HCT116 (cell line): ENCODE measurements at regions not wholly inside any gene's neighbourhood (a gene's known extent, or its start where the extent isn't known, plus 50 kb on each side); places are given as distances from the start of the nearest gene placed in this dataset.

ENCODE experiments used
- ATAC-seq: fragments of 200-7000 bp; cut with Tn5 transposase; 2 replicates; pipeline ENCODE4 v1.9.1; 2020; ENCODE audit warnings: mild to moderate bottlenecking, moderate library complexity
- BruUV-seq: library from RNA; stranded (reverse); fragments of 400-500 nt; replicated peaks from 2 replicates; lab custom pipeline; 2021; lab: Mats Ljungman, UMichigan
- CTCF ChIA-PET: fragments of 300-600 bp; sonication (Branson Sonifier 250); formaldehyde crosslinking; loops from one replicate; lab custom pipeline; 2021; ENCODE audit warnings: antibody characterized with exemption; lab: Charles Lee
- POLR2A ChIA-PET: fragments of 300-600, 350-600 bp; sonication (Branson Sonifier 250); formaldehyde crosslinking; loops from one replicate; lab custom pipeline; 2021; ENCODE audit warnings: antibody characterized with exemption; lab: Charles Lee
- RAD21 ChIA-PET, 2 experiments: fragments of 300-600 bp; sonication (Branson Sonifier 250); formaldehyde crosslinking; loops; one replicate each; lab custom pipeline; 2023; ENCODE audit warnings: low total read pairs in 2 of 2; ENCODE audit not compliant: uncharacterized antibody in 2 of 2, unreplicated experiment in 2 of 2, low non-redundant PET in 1 of 2; lab: Charles Lee
- DNase-seq: peaks from one replicate; pipeline ENCODE4 v3.0.0-alpha.2; 2010; ENCODE audit warnings: low read depth, low spot score
- H2AFZ ChIP-seq: fragments of 200-600 bp; shearing (Covaris generic), sonication (generic); 2 replicates; pipeline ENCODE4 v1.6.1; 2017; ENCODE audit warnings: low read depth, mixed run types, mixed read lengths, antibody characterized with exemption, low read length; ENCODE audit not compliant: poor library complexity, severe bottlenecking
- H3K27ac ChIP-seq: 2 replicates; pipeline ENCODE4 v1.5.1; 2012; ENCODE audit warnings: low read depth, low read length
- H3K27me3 ChIP-seq: fragments of 200-600 bp; sonication (generic); 2 replicates; pipeline ENCODE4 v1.6.1; 2016; ENCODE audit warnings: mixed run types, low read length, mixed read lengths; ENCODE audit not compliant: insufficient read depth
- H3K36me3 ChIP-seq, 2 experiments: fragments of 200-500 bp in 1 of 2; fragments of 200-600 bp in 1 of 2; sonication (Bioruptor generic) in 1 of 2; sonication (generic) in 1 of 2; 2 replicates each; pipeline versions ENCODE4 v1.5.1 to v1.6.1; 2014 to 2016; ENCODE audit warnings: low read length in 2 of 2, inconsistent platforms in 1 of 2, mixed read lengths in 1 of 2, mixed run types in 1 of 2; ENCODE audit not compliant: insufficient read depth in 2 of 2, control insufficient read depth in 1 of 2
- H3K4me1 ChIP-seq, 2 experiments: fragments of 200-600 bp in 1 of 2; sonication (generic) in 1 of 2; 2 replicates each; pipeline versions ENCODE4 v1.5.1 to v1.6.1; 2012 to 2017; ENCODE audit warnings: low read length in 2 of 2, inconsistent platforms in 1 of 2, mild to moderate bottlenecking in 1 of 2, mixed read lengths in 1 of 2, mixed run types in 1 of 2, moderate library complexity in 1 of 2; ENCODE audit not compliant: insufficient read depth in 2 of 2, control insufficient read depth in 1 of 2
- H3K4me2 ChIP-seq: fragments of 200-600 bp; sonication (generic); 2 replicates; pipeline ENCODE4 v1.6.1; 2017; ENCODE audit warnings: mixed run types, low read length, mixed read lengths
- H3K4me3 ChIP-seq, 2 experiments: fragments of 200-600 bp in 1 of 2; sonication (generic) in 1 of 2; replicated peaks in 1 of 2; 2 replicates each; pipeline ENCODE4 v1.5.1; 2011 to 2016; ENCODE audit warnings: low read length in 2 of 2, control low read depth in 1 of 2, low read depth in 1 of 2, mild to moderate bottlenecking in 1 of 2, mixed read lengths in 1 of 2, mixed run types in 1 of 2
- H3K79me2 ChIP-seq: fragments of 200-600 bp; sonication (generic); 2 replicates; pipeline ENCODE4 v1.6.1; 2017; ENCODE audit warnings: mild to moderate bottlenecking, mixed run types, low read length, moderate library complexity, mixed read lengths; ENCODE audit not compliant: insufficient read depth
- H3K9ac ChIP-seq: fragments of 200-600 bp; sonication (generic); 2 replicates; pipeline ENCODE4 v1.6.1; 2016; ENCODE audit warnings: low read length, mixed read lengths
- H3K9me2 ChIP-seq: fragments of 200-600 bp; sonication (generic), shearing (Covaris generic); 2 replicates; pipeline ENCODE4 v1.6.1; 2017; ENCODE audit warnings: mixed run types, mild to moderate bottlenecking, moderate library complexity; ENCODE audit not compliant: insufficient read depth
- H3K9me3 ChIP-seq, 2 experiments: fragments of 200-500 bp in 1 of 2; fragments of 200-600 bp in 1 of 2; sonication (Bioruptor generic) in 1 of 2; sonication (generic) in 1 of 2; 2 replicates each; pipeline ENCODE4 v1.6.1; 2014 to 2017; ENCODE audit warnings: low read length in 2 of 2, mixed read lengths in 2 of 2, inconsistent platforms in 1 of 2, low read depth in 1 of 2, mild to moderate bottlenecking in 1 of 2, mixed run types in 1 of 2, moderate library complexity in 1 of 2; ENCODE audit not compliant: control insufficient read depth in 1 of 2, insufficient read depth in 1 of 2
- H4K20me1 ChIP-seq: fragments of 200-600 bp; sonication (generic), shearing (Covaris generic); 2 replicates; pipeline ENCODE4 v1.6.1; 2017; ENCODE audit warnings: mixed run types, mild to moderate bottlenecking, moderate library complexity; ENCODE audit not compliant: insufficient read depth
- CBX3 ChIP-seq: IDR thresholded peaks from 2 replicates; pipeline ENCODE4 v1.6.1; 2012; ENCODE audit warnings: low read depth
- CEBPB ChIP-seq: IDR thresholded peaks from 2 replicates; pipeline ENCODE4 v1.6.1; 2012; ENCODE audit warnings: low read depth
- EGR1 ChIP-seq: IDR thresholded peaks from 2 replicates; pipeline ENCODE4 v1.6.1; 2012; ENCODE audit warnings: low read depth
- ELF1 ChIP-seq: IDR thresholded peaks from 2 replicates; pipeline ENCODE4 v1.6.1; 2012; ENCODE audit warnings: low read depth, borderline replicate concordance
- EZH2 ChIP-seq: fragments of 200-600 bp; sonication (generic); IDR thresholded peaks from 2 replicates; pipeline ENCODE4 v1.6.1; 2017; ENCODE audit warnings: antibody characterized with exemption, mixed run types
- EZH2phosphoT487 ChIP-seq: fragments of 200-600 bp; IDR thresholded peaks from 2 replicates; pipeline ENCODE4 v1.6.1; 2018; ENCODE audit warnings: antibody characterized with exemption, borderline replicate concordance
- FOSL1 ChIP-seq: IDR thresholded peaks from 2 replicates; pipeline ENCODE4 v1.6.1; 2012; ENCODE audit warnings: low read depth
- JUND ChIP-seq: IDR thresholded peaks from 2 replicates; pipeline ENCODE4 v1.6.1; 2012
- POLR2A ChIP-seq: IDR thresholded peaks from 2 replicates; pipeline ENCODE4 v1.7.0; 2011; ENCODE audit warnings: borderline replicate concordance; ENCODE audit not compliant: insufficient read depth, insufficient read length; ENCODE audit errors: extremely low read depth
- POLR2AphosphoS5 ChIP-seq: IDR thresholded peaks from 2 replicates; pipeline ENCODE4 v1.6.1; 2011; ENCODE audit warnings: mild to moderate bottlenecking, low read depth, low read length, moderate library complexity
- SIN3A ChIP-seq: IDR thresholded peaks from 2 replicates; pipeline ENCODE4 v1.6.1; 2012; ENCODE audit warnings: low read depth
- SP1 ChIP-seq: IDR thresholded peaks from 2 replicates; pipeline ENCODE4 v1.6.1; 2012; ENCODE audit warnings: low read depth
- SRF ChIP-seq: IDR thresholded peaks from 2 replicates; pipeline ENCODE4 v1.6.1; 2012; ENCODE audit warnings: low read depth
- TCF7L2 ChIP-seq: IDR thresholded peaks from 2 replicates; pipeline ENCODE4 v1.7.0; 2011; ENCODE audit warnings: borderline replicate concordance, inconsistent platforms; ENCODE audit not compliant: insufficient read depth, insufficient read length; ENCODE audit errors: extremely low read depth
- ZFX ChIP-seq: fragments of 450-650 bp; IDR thresholded peaks from 2 replicates; pipeline ENCODE4 v1.6.1; 2017
- ZNF274 ChIP-seq: fragments of 200-500 bp; sonication (Bioruptor generic); IDR thresholded peaks from 2 replicates; pipeline ENCODE4 v1.6.1; 2014; ENCODE audit warnings: mild to moderate bottlenecking, low read depth, low read length, inconsistent platforms
- intact Hi-C: fragments of 100-400 bp; cut with micrococcal nuclease; formaldehyde crosslinking; loops from 2 replicates; pipeline ENCODE4 v1.10.0; 2022
- TF ChIP-seq, protein P1 (sequence below), 3 experiments: fragments of 200-600 bp in 1 of 3; sonication (generic) in 1 of 3; IDR thresholded peaks in 2 of 3; conservative IDR thresholded peaks in 1 of 3; 2 replicates each; pipeline ENCODE4 v1.5.1; 2012 to 2017; ENCODE audit warnings: low read depth in 2 of 3, low read length in 2 of 3, antibody characterized with exemption in 1 of 3, borderline replicate concordance in 1 of 3, control low read depth in 1 of 3, mild to moderate bottlenecking in 1 of 3, mixed read lengths in 1 of 3, mixed run types in 1 of 3, moderate library complexity in 1 of 3; ENCODE audit not compliant: insufficient read depth in 1 of 3
- TF ChIP-seq, protein P2 (sequence below): IDR thresholded peaks from 2 replicates; pipeline ENCODE4 v1.6.1; 2012; ENCODE audit warnings: low read depth

DNA sequence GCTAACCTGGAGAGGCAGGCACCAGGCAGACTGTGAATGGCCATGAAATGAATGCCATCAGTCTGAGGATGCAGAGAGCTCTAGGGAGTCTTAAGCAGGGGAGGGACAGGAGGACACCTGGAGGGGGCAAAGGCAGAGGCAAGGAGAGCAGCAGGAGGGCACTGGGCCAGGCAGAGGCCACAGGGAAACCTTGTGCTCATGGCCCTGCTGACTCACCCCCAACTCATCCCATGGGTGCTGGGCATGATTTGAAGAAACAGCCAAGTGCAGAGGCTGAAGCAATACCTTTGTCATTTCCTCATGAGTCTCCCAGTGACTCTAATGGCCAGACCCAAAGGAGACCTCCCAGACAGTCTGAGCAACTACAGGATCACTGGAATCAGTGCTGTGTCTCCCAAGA, 141.4 kb downstream of the TMEM132E start:
- POLR2A ChIA-PET, result no interaction called here
- no peak overlapping the region for H2AFZ ChIP-seq
- peaks cover 0 to 28% of the 10 kb centered on the region in 2 experiments; a peak in 3 of 4 replicates for H3K4me1 ChIP-seq
- BruUV-seq, result no TSS peak
- H3K9me2 ChIP-seq, result no peaks in the 10 kb centered on the region
- H3K4me3 ChIP-seq, result peak overlapping the region in 1 of 2 experiments; percentile 14; a peak in 1 of 4 replicates
- RAD21 ChIA-PET, result no interaction called here
- peak; percentile 44; the same call in 1 of the 2 replicates for TF ChIP-seq CEBPB
- no peak for TF ChIP-seq SIN3A
- TF ChIP-seq TCF7L2, result no peak
- no peak for TF ChIP-seq ELF1
- TF ChIP-seq JUND, result peak; percentile 67
- TF ChIP-seq SP1, result peak; percentile 46; the same call in 1 of the 2 replicates
- TF ChIP-seq POLR2AphosphoS5, result no peak
- peak; percentile 56 for TF ChIP-seq CBX3
- TF ChIP-seq EGR1, result no peak
- no peak for TF ChIP-seq EZH2
- peak; percentile 68 for TF ChIP-seq FOSL1
- no peak for TF ChIP-seq EZH2phosphoT487
- H3K27ac ChIP-seq, result no peak overlapping the region
- H3K79me2 ChIP-seq, result no peaks in the 10 kb centered on the region
- peak; percentile 56 for ATAC-seq
- no peaks in the 10 kb centered on the region for H4K20me1 ChIP-seq
- intact Hi-C loops, result no loop called here
- no peaks in the 10 kb centered on the region for H3K9me3 ChIP-seq
- no peak overlapping the region for H3K9ac ChIP-seq
- peak; percentile 44 for DNase-seq
- CTCF ChIA-PET, result no interaction called here
- H3K4me2 ChIP-seq, result peak overlapping the region; percentile 45
- no peaks in the 10 kb centered on the region for H3K36me3 ChIP-seq
- peaks cover 21% of the 10 kb centered on the region for H3K27me3 ChIP-seq

DNA sequence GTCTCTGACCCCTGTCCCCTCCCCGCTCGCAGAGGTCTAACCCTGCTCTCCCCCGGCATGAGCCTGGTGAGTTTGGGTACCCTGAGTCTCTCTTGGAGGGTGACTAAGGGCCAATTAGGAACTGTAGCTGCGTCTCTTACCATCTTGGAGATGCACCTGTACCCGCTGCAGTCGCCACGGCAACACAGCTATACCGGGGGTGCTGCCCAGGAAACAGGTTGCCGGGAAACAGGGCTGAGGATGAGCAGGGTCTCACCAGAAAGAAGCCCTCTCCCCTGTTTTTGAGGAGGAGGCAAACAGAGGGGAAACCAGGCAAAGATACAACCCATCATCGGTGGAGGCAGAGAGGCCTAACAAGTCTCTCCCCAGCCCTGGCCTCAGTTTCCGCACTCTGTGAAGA, 140.2 kb downstream of the TMEM132E start:
- no TSS peak for BruUV-seq
- H3K9me3 ChIP-seq, result no peaks in the 10 kb centered on the region
- DNase-seq (no peak), ATAC-seq (no peak)
- no peak overlapping the region for H3K9ac ChIP-seq
- H3K27ac ChIP-seq, result no peak overlapping the region
- H3K79me2 ChIP-seq, result no peaks in the 10 kb centered on the region
- no peak overlapping the region for H2AFZ ChIP-seq
- intact Hi-C loops, result no loop called here
- no peak overlapping the region for H3K4me2 ChIP-seq
- no peaks in the 10 kb centered on the region for H4K20me1 ChIP-seq
- no peaks in the 10 kb centered on the region for H3K36me3 ChIP-seq
- POLR2A ChIA-PET, result no interaction called here
- H3K9me2 ChIP-seq, result no peaks in the 10 kb centered on the region
- H3K4me3 ChIP-seq, result no peak overlapping the region
- CTCF ChIA-PET, result no interaction called here
- peaks cover 13% of the 10 kb centered on the region for H3K27me3 ChIP-seq
- peaks cover 0 to 28% of the 10 kb centered on the region in 2 experiments; a peak in 3 of 4 replicates for H3K4me1 ChIP-seq
- RAD21 ChIA-PET, result no interaction called here
- no peak for TF ChIP-seq SP1
- no peak for TF ChIP-seq CEBPB
- no peak for TF ChIP-seq ELF1
- no peak for TF ChIP-seq SRF
- TF ChIP-seq, protein P1, sequence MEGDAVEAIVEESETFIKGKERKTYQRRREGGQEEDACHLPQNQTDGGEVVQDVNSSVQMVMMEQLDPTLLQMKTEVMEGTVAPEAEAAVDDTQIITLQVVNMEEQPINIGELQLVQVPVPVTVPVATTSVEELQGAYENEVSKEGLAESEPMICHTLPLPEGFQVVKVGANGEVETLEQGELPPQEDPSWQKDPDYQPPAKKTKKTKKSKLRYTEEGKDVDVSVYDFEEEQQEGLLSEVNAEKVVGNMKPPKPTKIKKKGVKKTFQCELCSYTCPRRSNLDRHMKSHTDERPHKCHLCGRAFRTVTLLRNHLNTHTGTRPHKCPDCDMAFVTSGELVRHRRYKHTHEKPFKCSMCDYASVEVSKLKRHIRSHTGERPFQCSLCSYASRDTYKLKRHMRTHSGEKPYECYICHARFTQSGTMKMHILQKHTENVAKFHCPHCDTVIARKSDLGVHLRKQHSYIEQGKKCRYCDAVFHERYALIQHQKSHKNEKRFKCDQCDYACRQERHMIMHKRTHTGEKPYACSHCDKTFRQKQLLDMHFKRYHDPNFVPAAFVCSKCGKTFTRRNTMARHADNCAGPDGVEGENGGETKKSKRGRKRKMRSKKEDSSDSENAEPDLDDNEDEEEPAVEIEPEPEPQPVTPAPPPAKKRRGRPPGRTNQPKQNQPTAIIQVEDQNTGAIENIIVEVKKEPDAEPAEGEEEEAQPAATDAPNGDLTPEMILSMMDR (IDR thresholded peaks at IDR 0.05 in 2 of 3, conservative IDR thresholded peaks at IDR 0.05 in 1 of 3; ENCODE audit: borderline replicate concordance in 1 of 3, insufficient read depth in 1 of 3, low read depth in 2 of 3, low read length in 2 of 3), result no peak
- no peak for TF ChIP-seq ZFX
- no peak for TF ChIP-seq FOSL1
- TF ChIP-seq ZNF274, result no peak
- TF ChIP-seq EZH2phosphoT487, result no peak
- no peak for TF ChIP-seq TCF7L2
- no peak for TF ChIP-seq POLR2A
- TF ChIP-seq, protein P2, sequence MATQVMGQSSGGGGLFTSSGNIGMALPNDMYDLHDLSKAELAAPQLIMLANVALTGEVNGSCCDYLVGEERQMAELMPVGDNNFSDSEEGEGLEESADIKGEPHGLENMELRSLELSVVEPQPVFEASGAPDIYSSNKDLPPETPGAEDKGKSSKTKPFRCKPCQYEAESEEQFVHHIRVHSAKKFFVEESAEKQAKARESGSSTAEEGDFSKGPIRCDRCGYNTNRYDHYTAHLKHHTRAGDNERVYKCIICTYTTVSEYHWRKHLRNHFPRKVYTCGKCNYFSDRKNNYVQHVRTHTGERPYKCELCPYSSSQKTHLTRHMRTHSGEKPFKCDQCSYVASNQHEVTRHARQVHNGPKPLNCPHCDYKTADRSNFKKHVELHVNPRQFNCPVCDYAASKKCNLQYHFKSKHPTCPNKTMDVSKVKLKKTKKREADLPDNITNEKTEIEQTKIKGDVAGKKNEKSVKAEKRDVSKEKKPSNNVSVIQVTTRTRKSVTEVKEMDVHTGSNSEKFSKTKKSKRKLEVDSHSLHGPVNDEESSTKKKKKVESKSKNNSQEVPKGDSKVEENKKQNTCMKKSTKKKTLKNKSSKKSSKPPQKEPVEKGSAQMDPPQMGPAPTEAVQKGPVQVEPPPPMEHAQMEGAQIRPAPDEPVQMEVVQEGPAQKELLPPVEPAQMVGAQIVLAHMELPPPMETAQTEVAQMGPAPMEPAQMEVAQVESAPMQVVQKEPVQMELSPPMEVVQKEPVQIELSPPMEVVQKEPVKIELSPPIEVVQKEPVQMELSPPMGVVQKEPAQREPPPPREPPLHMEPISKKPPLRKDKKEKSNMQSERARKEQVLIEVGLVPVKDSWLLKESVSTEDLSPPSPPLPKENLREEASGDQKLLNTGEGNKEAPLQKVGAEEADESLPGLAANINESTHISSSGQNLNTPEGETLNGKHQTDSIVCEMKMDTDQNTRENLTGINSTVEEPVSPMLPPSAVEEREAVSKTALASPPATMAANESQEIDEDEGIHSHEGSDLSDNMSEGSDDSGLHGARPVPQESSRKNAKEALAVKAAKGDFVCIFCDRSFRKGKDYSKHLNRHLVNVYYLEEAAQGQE, result no peak
